ENCODE measurements at regions not wholly inside any gene's neighbourhood (a gene's known extent, or its start where the extent isn't known, plus 50 kb on each side); places are given as distances from the start of the nearest gene placed in this dataset.

GRCh38 chr2:239881031-239881471 is 144.1 kb downstream of the NDUFA10 start:
- peaks cover 6 to 11% of the 10 kb centered on the region in 2 donors for H3K36me3 Mint-ChIP-seq (ENCODE audit: insufficient read depth in 2 of 2)
- H3K9me3 Mint-ChIP-seq: peaks cover 5% of the 10 kb centered on the region in 2 donors
- DNase-seq (no peak), ATAC-seq (replicated peaks in 1 of 2) (no peak)
- H3K4me1 Mint-ChIP-seq (ENCODE audit: low read depth): peaks cover 8% of the 10 kb centered on the region
- H3K27ac Mint-ChIP-seq: no peak overlapping the region
- no peak overlapping the region for H3K4me3 Mint-ChIP-seq
- H3K27me3 Mint-ChIP-seq (ENCODE audit: low read depth): peaks cover 16% of the 10 kb centered on the region

GRCh38 chr2:239880396-239880795 is 144.7 kb downstream of the NDUFA10 start:
- DNase-seq: no peak
- no peak overlapping the region for H3K4me3 Mint-ChIP-seq
- H3K9me3 Mint-ChIP-seq: peaks cover 5% of the 10 kb centered on the region in 2 donors
- H3K27ac Mint-ChIP-seq: no peak overlapping the region
- peaks cover 16% of the 10 kb centered on the region for H3K27me3 Mint-ChIP-seq (ENCODE audit: low read depth)
- H3K4me1 Mint-ChIP-seq (ENCODE audit: low read depth): peaks cover 8% of the 10 kb centered on the region
- ATAC-seq (replicated peaks in 1 of 2): no peak
- peaks cover 6 to 11% of the 10 kb centered on the region in 2 donors for H3K36me3 Mint-ChIP-seq (ENCODE audit: insufficient read depth in 2 of 2)

- ATAC-seq (replicated peaks in 1 of 2): no peak
- Mint-ChIP-seq H3K27me3 (ENCODE audit: low read depth) (peaks cover 16% of the 10 kb centered on the region), H3K4me1 (ENCODE audit: low read depth) (peaks cover 8% of the 10 kb centered on the region), H3K27ac (no peak overlapping the region), H3K9me3 (peaks cover under 1 to 1% of the 10 kb centered on the region in 2 donors), H3K36me3 (ENCODE audit: insufficient read depth in 2 of 2) (peaks cover 1 to 6% of the 10 kb centered on the region in 2 donors), H3K4me3 (no peak overlapping the region)
- DNase-seq: no peak
Measured at GRCh38 chr2:239879423-239880084, 145.6 kb downstream of the NDUFA10 start.

- ATAC-seq (replicated peaks in 1 of 2): no peak
- H3K4me1 Mint-ChIP-seq (ENCODE audit: low read depth): peaks cover 8% of the 10 kb centered on the region
Measured at GRCh38 chr2:239878686-239879085, 146.5 kb downstream of the NDUFA10 start.

GRCh38 chr2:239876948-239877289 is 148.2 kb downstream of the NDUFA10 start:
- no peak overlapping the region for H3K4me3 Mint-ChIP-seq
- H3K4me1 Mint-ChIP-seq (ENCODE audit: low read depth): peaks cover 2% of the 10 kb centered on the region
- H3K27ac Mint-ChIP-seq: no peak overlapping the region
- ATAC-seq (replicated peaks in 1 of 2) (no peak), DNase-seq (no peak)
- no peaks in the 10 kb centered on the region for H3K36me3 Mint-ChIP-seq (ENCODE audit: insufficient read depth in 2 of 2)
- H3K9me3 Mint-ChIP-seq: no peaks in the 10 kb centered on the region
- H3K27me3 Mint-ChIP-seq (ENCODE audit: low read depth): peaks cover 12% of the 10 kb centered on the region

More at GRCh38 chr2:239878686-239879085, 146.5 kb downstream of the NDUFA10 start:
- Mint-ChIP-seq H3K9me3 (no peaks in the 10 kb centered on the region), H3K27me3 (ENCODE audit: low read depth) (peaks cover 16% of the 10 kb centered on the region), H3K36me3 (ENCODE audit: insufficient read depth in 2 of 2) (no peaks in the 10 kb centered on the region), H3K27ac (no peak overlapping the region), H3K4me3 (no peak overlapping the region)
- no peak for DNase-seq

- Mint-ChIP-seq H3K36me3 (ENCODE audit: insufficient read depth in 2 of 2) (no peaks in the 10 kb centered on the region), H3K4me3 (no peak overlapping the region), H3K27ac (no peak overlapping the region), H3K4me1 (ENCODE audit: low read depth) (no peaks in the 10 kb centered on the region), H3K27me3 (ENCODE audit: low read depth) (peaks cover 7% of the 10 kb centered on the region), H3K9me3 (no peaks in the 10 kb centered on the region)
- ATAC-seq (replicated peaks in 1 of 2): no peak
- DNase-seq: no peak
Measured at GRCh38 chr2:239876271-239876947, 148.7 kb downstream of the NDUFA10 start.

GRCh38 chr2:239874636-239875356 is 150.3 kb downstream of the NDUFA10 start:
- Mint-ChIP-seq H3K4me1 (ENCODE audit: low read depth) (no peaks in the 10 kb centered on the region), H3K27me3 (ENCODE audit: low read depth) (no peaks in the 10 kb centered on the region), H3K4me3 (no peak overlapping the region), H3K36me3 (ENCODE audit: insufficient read depth in 2 of 2) (no peaks in the 10 kb centered on the region), H3K27ac (no peak overlapping the region), H3K9me3 (no peaks in the 10 kb centered on the region)
- ATAC-seq (replicated peaks in 1 of 2): no peak
- DNase-seq: no peak

- Mint-ChIP-seq H3K36me3 (ENCODE audit: insufficient read depth in 2 of 2) (no peaks in the 10 kb centered on the region), H3K9me3 (no peaks in the 10 kb centered on the region), H3K4me1 (ENCODE audit: low read depth) (no peaks in the 10 kb centered on the region), H3K4me3 (no peak overlapping the region), H3K27ac (no peak overlapping the region), H3K27me3 (ENCODE audit: low read depth) (no peaks in the 10 kb centered on the region)
- DNase-seq (no peak), ATAC-seq (replicated peaks in 1 of 2) (no peak)
Measured at GRCh38 chr2:239873656-239874635, 151.2 kb downstream of the NDUFA10 start.

- H3K27me3 Mint-ChIP-seq (ENCODE audit: low read depth): no peaks in the 10 kb centered on the region
- no peaks in the 10 kb centered on the region for H3K36me3 Mint-ChIP-seq (ENCODE audit: insufficient read depth in 2 of 2)
- DNase-seq (no peak), ATAC-seq (replicated peaks in 1 of 2) (no peak)
- no peak overlapping the region for H3K4me3 Mint-ChIP-seq
- H3K4me1 Mint-ChIP-seq (ENCODE audit: low read depth): no peaks in the 10 kb centered on the region
- no peak overlapping the region for H3K27ac Mint-ChIP-seq
- no peaks in the 10 kb centered on the region for H3K9me3 Mint-ChIP-seq
Measured at GRCh38 chr2:239871481-239872435, 153.4 kb downstream of the NDUFA10 start.

- ATAC-seq (replicated peaks in 1 of 2) (no peak), DNase-seq (no peak)
- H3K9me3 Mint-ChIP-seq: no peaks in the 10 kb centered on the region
- H3K4me3 Mint-ChIP-seq: no peak overlapping the region
- no peak overlapping the region for H3K27ac Mint-ChIP-seq
- no peaks in the 10 kb centered on the region for H3K36me3 Mint-ChIP-seq (ENCODE audit: insufficient read depth in 2 of 2)
- H3K4me1 Mint-ChIP-seq (ENCODE audit: low read depth): no peaks in the 10 kb centered on the region
- H3K27me3 Mint-ChIP-seq (ENCODE audit: low read depth): no peaks in the 10 kb centered on the region
Measured at GRCh38 chr2:239870863-239871262, 154.3 kb downstream of the NDUFA10 start.

- Mint-ChIP-seq H3K9me3 (no peaks in the 10 kb centered on the region), H3K27me3 (ENCODE audit: low read depth) (no peaks in the 10 kb centered on the region), H3K4me1 (ENCODE audit: low read depth) (no peaks in the 10 kb centered on the region), H3K36me3 (ENCODE audit: insufficient read depth in 2 of 2) (no peaks in the 10 kb centered on the region), H3K27ac (no peak overlapping the region), H3K4me3 (no peak overlapping the region)
- no peak for ATAC-seq (replicated peaks in 1 of 2)
- DNase-seq: no peak
Measured at GRCh38 chr2:239870276-239870675, 154.9 kb downstream of the NDUFA10 start.
